ENCODE measurements at regions not wholly inside any gene's neighbourhood (a gene's known extent, or its start where the extent isn't known, plus 50 kb on each side); places are given as distances from the start of the nearest gene placed in this dataset.
"Not testable (repeated sequence)": the region's sequence is repeated elsewhere in the genome, so short reads cannot be mapped to it uniquely, and the experiment has no call there.

GRCh38 chr1:66424530-66424929 is 109.4 kb upstream of the SGIP1 start:
- H3K79me2 ChIP-seq (ENCODE audit: low read depth); POLR2A ChIA-PET (ENCODE audit: unreplicated experiment); H3K4me2 ChIP-seq; H3K4me1 ChIP-seq (replicated peaks; ENCODE audit: insufficient read depth); H3K9me2 ChIP-seq (ENCODE audit: insufficient read depth); DNase-seq; H3K27me3 ChIP-seq (ENCODE audit: insufficient read depth, low read depth); H3K9me3 ChIP-seq (ENCODE audit: insufficient read depth, low read depth); CTCF ChIA-PET; H4K20me1 ChIP-seq (ENCODE audit: insufficient read depth); H3K27ac ChIP-seq; BruUV-seq (replicated peaks); H3F3A ChIP-seq (ENCODE audit: insufficient read depth, low read depth); H3K4me3 ChIP-seq; H2AFZ ChIP-seq; intact Hi-C loops (cut with micrococcal nuclease; ENCODE audit: unreplicated experiment); H3K36me3 ChIP-seq (ENCODE audit: low read depth): not testable (repeated sequence)

- TF ChIP-seq CTCF (conservative IDR thresholded peaks at IDR 0.05), result no peak
- no peak for TF ChIP-seq EZH2 (IDR thresholded peaks at IDR 0.05; ENCODE audit: low read depth)
- Histone ChIP-seq H3K27ac (no peak overlapping the region), H3K9me3 (ENCODE audit: insufficient read depth, low read depth) (no peaks in the 10 kb centered on the region), H3K4me1 (replicated peaks; ENCODE audit: insufficient read depth) (no peaks in the 10 kb centered on the region), H2AFZ (no peak overlapping the region), H3K79me2 (ENCODE audit: low read depth) (no peaks in the 10 kb centered on the region), H3K36me3 (ENCODE audit: low read depth) (no peaks in the 10 kb centered on the region), H3K4me3 (no peak overlapping the region), H4K20me1 (ENCODE audit: insufficient read depth) (no peaks in the 10 kb centered on the region), H3K4me2 (0 out of 2 replicates have a peak overlapping the region, but pooled peaks have one; percentile 4), H3K9me2 (ENCODE audit: insufficient read depth) (no peaks in the 10 kb centered on the region), H3F3A (ENCODE audit: insufficient read depth, low read depth) (no peaks in the 10 kb centered on the region), H3K27me3 (ENCODE audit: insufficient read depth, low read depth) (no peaks in the 10 kb centered on the region; the same call in 1 of the 2 replicates)
- CTCF ChIA-PET, result no interaction called here
- intact Hi-C loops (cut with micrococcal nuclease; ENCODE audit: unreplicated experiment), result no loop called here
- POLR2A ChIA-PET (ENCODE audit: unreplicated experiment), result no interaction called here
- DNase-seq, result no peak
- no TSS peak for BruUV-seq (replicated peaks)
Observed at GRCh38 chr1:66426239-66426853, 107.6 kb upstream of the SGIP1 start.

- H3F3A ChIP-seq (ENCODE audit: insufficient read depth, low read depth); POLR2A ChIA-PET (ENCODE audit: unreplicated experiment); H3K27me3 ChIP-seq (ENCODE audit: insufficient read depth, low read depth); DNase-seq; H3K79me2 ChIP-seq (ENCODE audit: low read depth); H3K9me2 ChIP-seq (ENCODE audit: insufficient read depth); H3K4me1 ChIP-seq (replicated peaks; ENCODE audit: insufficient read depth); H3K27ac ChIP-seq; H3K4me3 ChIP-seq; H4K20me1 ChIP-seq (ENCODE audit: insufficient read depth); intact Hi-C loops (cut with micrococcal nuclease; ENCODE audit: unreplicated experiment); BruUV-seq (replicated peaks); H3K9me3 ChIP-seq (ENCODE audit: insufficient read depth, low read depth); CTCF ChIA-PET; H3K4me2 ChIP-seq; H3K36me3 ChIP-seq (ENCODE audit: low read depth); H2AFZ ChIP-seq: not testable (repeated sequence)
Observed at GRCh38 chr1:66430815-66431214, 103.1 kb upstream of the SGIP1 start.

GRCh38 chr1:66431999-66432398 is 102.0 kb upstream of the SGIP1 start:
- Histone ChIP-seq H3K27ac (no peak overlapping the region), H3K79me2 (ENCODE audit: low read depth) (no peaks in the 10 kb centered on the region), H3K4me1 (replicated peaks; ENCODE audit: insufficient read depth) (peaks cover 8% of the 10 kb centered on the region; the same call in 1 of the 2 replicates), H3K27me3 (ENCODE audit: insufficient read depth, low read depth) (no peaks in the 10 kb centered on the region), H3K4me2 (no peak overlapping the region), H3K9me3 (ENCODE audit: insufficient read depth, low read depth) (no peaks in the 10 kb centered on the region; the same call in 1 of the 2 replicates), H3K4me3 (no peak overlapping the region), H4K20me1 (ENCODE audit: insufficient read depth) (no peaks in the 10 kb centered on the region), H3F3A (ENCODE audit: insufficient read depth, low read depth) (no peaks in the 10 kb centered on the region), H3K9me2 (ENCODE audit: insufficient read depth) (no peaks in the 10 kb centered on the region), H3K36me3 (ENCODE audit: low read depth) (no peaks in the 10 kb centered on the region), H2AFZ (no peak overlapping the region)
- no TSS peak for BruUV-seq (replicated peaks)
- TF ChIP-seq EZH2 (IDR thresholded peaks at IDR 0.05; ENCODE audit: low read depth) (no peak), CTCF (conservative IDR thresholded peaks at IDR 0.05) (no peak)
- ChIA-PET POLR2A (ENCODE audit: unreplicated experiment) (no interaction called here), CTCF (no interaction called here)
- DNase-seq, result no peak
- intact Hi-C loops (cut with micrococcal nuclease; ENCODE audit: unreplicated experiment), result no loop called here

Data from PC-9 (cell line).